ENCODE measurements at regions not wholly inside any gene's neighbourhood (a gene's known extent, or its start where the extent isn't known, plus 50 kb on each side); places are given as distances from the start of the nearest gene placed in this dataset.

DNA sequence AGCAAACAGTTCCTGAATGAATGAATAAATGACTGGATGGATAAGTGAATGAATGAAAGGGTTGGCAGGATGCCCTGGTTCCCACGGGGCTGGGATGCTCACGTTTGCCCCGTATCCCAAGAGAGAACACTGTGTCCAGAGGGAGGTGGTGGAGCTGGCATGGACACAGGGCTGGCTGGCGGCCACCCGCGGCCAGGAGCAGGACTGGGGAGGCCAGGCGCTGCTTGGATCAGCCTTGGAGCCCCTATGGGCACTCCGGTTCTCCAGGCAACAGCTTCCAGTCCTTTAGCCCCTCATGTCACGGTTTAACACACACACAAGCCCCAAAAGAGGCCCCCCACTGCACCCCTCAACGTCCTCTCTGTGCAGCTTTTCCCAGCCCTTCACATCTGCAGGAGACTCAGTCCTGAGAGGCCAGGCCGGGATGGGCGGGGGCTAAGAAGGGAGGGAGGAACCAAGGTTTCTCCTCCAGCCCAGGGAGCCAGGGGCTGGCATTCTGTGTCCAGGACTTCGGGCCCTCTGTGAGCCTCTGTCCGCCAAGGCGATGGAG, 86.0 kb upstream of the ALDH1L1 start:
- ATAC-seq, result peak; percentile 47 to 53; a peak in 4 of 6 replicates
- TF ChIP-seq TFCP2L1 (CRISPR knock-in tag; IDR thresholded peaks at IDR 0.05) (no peak), HEYL (CRISPR knock-in tag; IDR thresholded peaks at IDR 0.05) (no peak), SREBF2 (IDR thresholded peaks at IDR 0.05) (no peak), CHD4 (IDR thresholded peaks at IDR 0.05; ENCODE audit: borderline replicate concordance) (no peak), POLR2AphosphoS2 (conservative IDR thresholded peaks at IDR 0.05; ENCODE audit: low read length) (no peak), FOSB (CRISPR knock-in tag; IDR thresholded peaks at IDR 0.05) (no peak), CBX2 (IDR thresholded peaks at IDR 0.05; ENCODE audit: borderline replicate concordance, low read depth) (no peak), RCOR1 (IDR thresholded peaks at IDR 0.05; ENCODE audit: low read depth, low read length) (no peak), KDM1A (IDR thresholded peaks at IDR 0.05; ENCODE audit: low read depth) (no peak)
- TF ChIP-seq, protein P1, sequence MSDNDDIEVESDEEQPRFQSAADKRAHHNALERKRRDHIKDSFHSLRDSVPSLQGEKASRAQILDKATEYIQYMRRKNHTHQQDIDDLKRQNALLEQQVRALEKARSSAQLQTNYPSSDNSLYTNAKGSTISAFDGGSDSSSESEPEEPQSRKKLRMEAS (IDR thresholded peaks at IDR 0.05), result no peak
- no peaks in the 10 kb centered on the region for H3K9me3 ChIP-seq
- CTCF ChIA-PET, result interaction anchor here (1.1 to 1.4 kb wide), 4 partner anchors 9 to 123 kb away, joined by 3 to 6 read pairs (median 3); no protein-coding TSS in a partner anchor
- peak in 1 of 2 experiments; percentile 11 for DNase-seq (ENCODE audit: low read depth in 1 of 2, low spot score in 1 of 2)
- WGBS (ENCODE audit: missing lambda C conversion rate), result 72% methylated on average over 15 of the region's 15 CpGs
- H3K27ac ChIP-seq, result peak overlapping the region; percentile 73 to 88; a peak in 5 of 6 replicates
- FAIRE-seq, result no peak
- H3K4me1 ChIP-seq, result peaks cover 23% of the 10 kb centered on the region
- POLR2A ChIA-PET, result no interaction called here
- peak overlapping the region; percentile 42; the same call in 1 of the 3 replicates for H3K4me3 ChIP-seq
- H3K4me2 ChIP-seq, result peak overlapping the region; percentile 75

DNA sequence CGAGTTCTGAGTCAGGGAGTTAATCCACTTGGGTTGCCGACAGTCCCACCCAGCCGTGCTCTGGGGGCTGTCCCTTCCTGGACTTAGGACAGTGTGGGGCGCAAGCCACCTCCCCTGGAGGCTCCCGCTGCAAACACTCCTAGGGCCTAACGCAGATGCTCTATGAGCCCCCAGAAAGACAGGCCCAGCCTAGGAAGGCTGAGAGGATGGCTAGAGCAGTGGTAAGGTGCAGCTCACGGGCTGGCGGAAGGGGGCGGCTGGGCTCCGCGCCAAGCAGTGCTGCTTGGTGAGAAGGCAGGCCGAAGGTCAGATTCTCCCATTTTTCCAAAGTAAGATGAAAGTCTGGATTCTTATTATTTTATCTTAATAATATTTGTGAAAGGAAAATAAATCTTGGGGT, 84.6 kb upstream of the ALDH1L1 start:
- H3K4me3 ChIP-seq, result no peak overlapping the region
- peaks cover 25% of the 10 kb centered on the region for H3K4me1 ChIP-seq
- ChIA-PET CTCF (interaction anchor here (1.4 kb wide), 1 partner anchor 18 kb away, joined by 3 read pairs; no protein-coding TSS in a partner anchor), POLR2A (no interaction called here)
- H3K4me2 ChIP-seq, result no peak overlapping the region
- no peak for FAIRE-seq
- no peaks in the 10 kb centered on the region for H3K9me3 ChIP-seq
- ATAC-seq, result no peak
- WGBS (ENCODE audit: missing lambda C conversion rate), result 76% methylated on average over 12 of the region's 12 CpGs
- TF ChIP-seq RNF2 (IDR thresholded peaks at IDR 0.05; ENCODE audit: borderline replicate concordance, low read depth) (no peak), PHF8 (IDR thresholded peaks at IDR 0.05; ENCODE audit: borderline replicate concordance, low read depth) (no peak), CBX2 (IDR thresholded peaks at IDR 0.05; ENCODE audit: borderline replicate concordance, low read depth) (no peak), JUNB (IDR thresholded peaks at IDR 0.05) (no peak), KDM5A (IDR thresholded peaks at IDR 0.05) (no peak), RARB (CRISPR knock-in tag; IDR thresholded peaks at IDR 0.05) (no peak), HOXB13 (CRISPR knock-in tag; IDR thresholded peaks at IDR 0.05; ENCODE audit: low read depth) (no peak), HDAC2 (IDR thresholded peaks at IDR 0.05) (no peak), HEYL (CRISPR knock-in tag; IDR thresholded peaks at IDR 0.05) (no peak), TP53 (CRISPR knock-in tag; IDR thresholded peaks at IDR 0.05) (no peak), CEBPB (IDR thresholded peaks at IDR 0.05) (no peak), CHD4 (IDR thresholded peaks at IDR 0.05; ENCODE audit: borderline replicate concordance) (no peak), GATA3 (IDR thresholded peaks at IDR 0.05; ENCODE audit: borderline replicate concordance) (no peak)
- TF ChIP-seq, protein P2, sequence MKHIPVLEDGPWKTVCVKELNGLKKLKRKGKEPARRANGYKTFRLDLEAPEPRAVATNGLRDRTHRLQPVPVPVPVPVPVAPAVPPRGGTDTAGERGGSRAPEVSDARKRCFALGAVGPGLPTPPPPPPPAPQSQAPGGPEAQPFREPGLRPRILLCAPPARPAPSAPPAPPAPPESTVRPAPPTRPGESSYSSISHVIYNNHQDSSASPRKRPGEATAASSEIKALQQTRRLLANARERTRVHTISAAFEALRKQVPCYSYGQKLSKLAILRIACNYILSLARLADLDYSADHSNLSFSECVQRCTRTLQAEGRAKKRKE (CRISPR knock-in tag; IDR thresholded peaks at IDR 0.05; ENCODE audit: low read depth), result no peak
- no peak overlapping the region for H3K27ac ChIP-seq
- no peak for DNase-seq (ENCODE audit: low read depth in 1 of 2, low spot score in 1 of 2)

DNA sequence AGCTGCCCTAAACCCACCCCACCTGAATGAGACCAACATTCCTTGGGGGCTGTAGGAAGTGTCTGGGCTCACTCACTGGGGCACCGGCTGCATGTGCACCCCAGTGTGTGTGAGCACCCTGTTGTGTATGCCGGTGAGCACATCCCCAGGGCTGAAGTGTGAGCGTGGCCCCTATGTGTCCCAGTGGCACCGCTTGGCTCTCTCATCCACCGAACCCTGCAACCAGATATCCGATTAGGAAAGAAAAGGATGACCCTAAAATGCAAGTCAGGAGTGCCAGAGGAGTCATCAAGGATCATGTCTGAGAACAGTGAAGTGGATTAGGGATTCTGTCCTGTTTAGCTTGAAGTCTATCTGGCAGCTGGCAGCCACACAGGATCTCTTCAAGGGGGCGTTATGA, 84.0 kb upstream of the ALDH1L1 start:
- H3K4me1 ChIP-seq, result peaks cover 22% of the 10 kb centered on the region
- no peak for TF ChIP-seq HOXB13 (CRISPR knock-in tag; IDR thresholded peaks at IDR 0.05; ENCODE audit: low read depth)
- TF ChIP-seq, protein P3, sequence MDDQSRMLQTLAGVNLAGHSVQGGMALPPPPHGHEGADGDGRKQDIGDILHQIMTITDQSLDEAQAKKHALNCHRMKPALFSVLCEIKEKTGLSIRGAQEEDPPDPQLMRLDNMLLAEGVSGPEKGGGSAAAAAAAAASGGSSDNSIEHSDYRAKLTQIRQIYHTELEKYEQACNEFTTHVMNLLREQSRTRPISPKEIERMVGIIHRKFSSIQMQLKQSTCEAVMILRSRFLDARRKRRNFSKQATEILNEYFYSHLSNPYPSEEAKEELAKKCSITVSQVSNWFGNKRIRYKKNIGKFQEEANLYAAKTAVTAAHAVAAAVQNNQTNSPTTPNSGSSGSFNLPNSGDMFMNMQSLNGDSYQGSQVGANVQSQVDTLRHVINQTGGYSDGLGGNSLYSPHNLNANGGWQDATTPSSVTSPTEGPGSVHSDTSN (IDR thresholded peaks at IDR 0.05), result no peak
- TF ChIP-seq, protein P4, sequence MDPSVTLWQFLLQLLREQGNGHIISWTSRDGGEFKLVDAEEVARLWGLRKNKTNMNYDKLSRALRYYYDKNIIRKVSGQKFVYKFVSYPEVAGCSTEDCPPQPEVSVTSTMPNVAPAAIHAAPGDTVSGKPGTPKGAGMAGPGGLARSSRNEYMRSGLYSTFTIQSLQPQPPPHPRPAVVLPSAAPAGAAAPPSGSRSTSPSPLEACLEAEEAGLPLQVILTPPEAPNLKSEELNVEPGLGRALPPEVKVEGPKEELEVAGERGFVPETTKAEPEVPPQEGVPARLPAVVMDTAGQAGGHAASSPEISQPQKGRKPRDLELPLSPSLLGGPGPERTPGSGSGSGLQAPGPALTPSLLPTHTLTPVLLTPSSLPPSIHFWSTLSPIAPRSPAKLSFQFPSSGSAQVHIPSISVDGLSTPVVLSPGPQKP (IDR thresholded peaks at IDR 0.05; ENCODE audit: low read depth, low read length), result no peak
- TF ChIP-seq MYC (IDR thresholded peaks at IDR 0.05; ENCODE audit: borderline replicate concordance, low read length), result no peak
- no peak for TF ChIP-seq MAZ (IDR thresholded peaks at IDR 0.05; ENCODE audit: borderline replicate concordance, low read depth, low read length)
- TF ChIP-seq TFCP2L1 (CRISPR knock-in tag; IDR thresholded peaks at IDR 0.05), result no peak
- TF ChIP-seq TP53 (CRISPR knock-in tag; IDR thresholded peaks at IDR 0.05), result no peak
- no peak for TF ChIP-seq CBX8 (IDR thresholded peaks at IDR 0.05)
- TF ChIP-seq, protein P5, sequence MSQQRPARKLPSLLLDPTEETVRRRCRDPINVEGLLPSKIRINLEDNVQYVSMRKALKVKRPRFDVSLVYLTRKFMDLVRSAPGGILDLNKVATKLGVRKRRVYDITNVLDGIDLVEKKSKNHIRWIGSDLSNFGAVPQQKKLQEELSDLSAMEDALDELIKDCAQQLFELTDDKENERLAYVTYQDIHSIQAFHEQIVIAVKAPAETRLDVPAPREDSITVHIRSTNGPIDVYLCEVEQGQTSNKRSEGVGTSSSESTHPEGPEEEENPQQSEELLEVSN (IDR thresholded peaks at IDR 0.05; ENCODE audit: borderline replicate concordance, low read depth), result no peak
- TF ChIP-seq ZNF302 (CRISPR knock-in tag; IDR thresholded peaks at IDR 0.05), result no peak
- ATAC-seq (no peak), DNase-seq (ENCODE audit: low read depth in 1 of 2, low spot score in 1 of 2) (no peak), FAIRE-seq (no peak)
- no peak overlapping the region for H3K27ac ChIP-seq
- POLR2A ChIA-PET, result no interaction called here
- 71% methylated on average over 3 of the region's 7 CpGs for whole genome bisulfite sequencing (ENCODE audit: missing lambda C conversion rate)
- no peak overlapping the region for H3K4me2 ChIP-seq
- no peak overlapping the region for H3K4me3 ChIP-seq
- no peaks in the 10 kb centered on the region for H3K9me3 ChIP-seq
- CTCF ChIA-PET, result no interaction called here
